Stimulated activated naive B cell treated with anti-CD40 and anti-IgM and Interleukin-4, amounts not matched to agents 10 μg/mL and 1 μg/mL and 100 μg/mL, for 72 hours (primary cell): ENCODE measurements at regions not wholly inside any gene's neighbourhood (a gene's known extent, or its start where the extent isn't known, plus 50 kb on each side); places are given as distances from the start of the nearest gene placed in this dataset.

ENCODE experiments used
- ATAC-seq, 2 donors: fragments of 150-1000 bp; cut with Tn5 transposase; replicated peaks; 2 replicates each; pipeline ENCODE4 v1.10.0; 2021; ENCODE audit warnings: moderate library complexity in 1 of 2
- DNase-seq: peaks from one replicate; pipeline ENCODE4 v3.0.0; 2021
- H3K27ac Mint-ChIP-seq: one replicate; pipeline ENCODE4 v1.8.0; 2022; ENCODE audit warnings: mild to moderate bottlenecking, mixed read lengths
- H3K27me3 Mint-ChIP-seq, 2 donors: one replicate each; pipeline ENCODE4 v1.8.0; 2022; ENCODE audit warnings: mixed read lengths in 2 of 2
- H3K36me3 Mint-ChIP-seq, 2 donors: one replicate each; pipeline ENCODE4 v1.8.0; 2022; ENCODE audit warnings: mixed read lengths in 2 of 2, mild to moderate bottlenecking in 1 of 2
- H3K4me1 Mint-ChIP-seq, 2 donors: one replicate each; pipeline ENCODE4 v1.8.0; 2022; ENCODE audit warnings: mixed read lengths in 2 of 2, mild to moderate bottlenecking in 1 of 2
- H3K4me3 Mint-ChIP-seq, 2 donors: one replicate each; pipeline ENCODE4 v1.8.0; 2022; ENCODE audit warnings: mild to moderate bottlenecking in 2 of 2, mixed read lengths in 2 of 2, moderate library complexity in 1 of 2
- H3K9me3 Mint-ChIP-seq, 2 donors: one replicate each; pipeline ENCODE4 v1.8.0; 2022; ENCODE audit warnings: mixed read lengths in 2 of 2, mild to moderate bottlenecking in 1 of 2

- no peaks in the 10 kb centered on the region for H3K27me3 Mint-ChIP-seq
- ATAC-seq (peak; percentile 92 to 96), DNase-seq (peak; percentile 25)
- no peaks in the 10 kb centered on the region for H3K9me3 Mint-ChIP-seq
- H3K4me1 Mint-ChIP-seq = peaks cover 22 to 41% of the 10 kb centered on the region in 2 donors
- H3K36me3 Mint-ChIP-seq = peaks cover 0 to 3% of the 10 kb centered on the region in 2 donors
- H3K4me3 Mint-ChIP-seq = no peak overlapping the region
- H3K27ac Mint-ChIP-seq = no peak overlapping the region
Observed at GRCh38 chr2:12076810-12077209, 330.4 kb downstream of the LPIN1 start.

GRCh38 chr2:12080360-12080759 is 333.9 kb downstream of the LPIN1 start:
- H3K4me3 Mint-ChIP-seq = no peak overlapping the region
- no peaks in the 10 kb centered on the region for H3K27me3 Mint-ChIP-seq
- peak overlapping the region; percentile 89 for H3K27ac Mint-ChIP-seq
- DNase-seq (no peak), ATAC-seq (no peak)
- peaks cover 19 to 22% of the 10 kb centered on the region in 2 donors for H3K4me1 Mint-ChIP-seq
- no peaks in the 10 kb centered on the region for H3K9me3 Mint-ChIP-seq
- peaks cover 0 to 3% of the 10 kb centered on the region in 2 donors for H3K36me3 Mint-ChIP-seq

GRCh38 chr2:12081481-12082210 is 335.2 kb downstream of the LPIN1 start:
- H3K36me3 Mint-ChIP-seq = peaks cover 0 to 3% of the 10 kb centered on the region in 2 donors
- no peak overlapping the region for H3K4me3 Mint-ChIP-seq
- no peak for DNase-seq
- H3K27me3 Mint-ChIP-seq = no peaks in the 10 kb centered on the region
- H3K4me1 Mint-ChIP-seq = peaks cover 15% of the 10 kb centered on the region in 2 donors
- ATAC-seq = no peak
- H3K27ac Mint-ChIP-seq = no peak overlapping the region
- no peaks in the 10 kb centered on the region for H3K9me3 Mint-ChIP-seq

GRCh38 chr2:12083081-12083581 is 336.7 kb downstream of the LPIN1 start:
- Mint-ChIP-seq H3K4me1 (peaks cover 12% of the 10 kb centered on the region in 2 donors), H3K27ac (no peak overlapping the region), H3K27me3 (no peaks in the 10 kb centered on the region), H3K9me3 (no peaks in the 10 kb centered on the region), H3K36me3 (peaks cover 0 to 3% of the 10 kb centered on the region in 2 donors), H3K4me3 (no peak overlapping the region)
- DNase-seq (no peak), ATAC-seq (no peak)

- H3K27ac Mint-ChIP-seq = no peak overlapping the region
- H3K4me3 Mint-ChIP-seq = no peak overlapping the region
- H3K36me3 Mint-ChIP-seq = peaks cover 2 to 3% of the 10 kb centered on the region in 2 donors
- H3K27me3 Mint-ChIP-seq = no peaks in the 10 kb centered on the region
- H3K4me1 Mint-ChIP-seq = peaks cover 14 to 17% of the 10 kb centered on the region in 2 donors
- H3K9me3 Mint-ChIP-seq = peaks cover 0 to 2% of the 10 kb centered on the region in 2 donors
- ATAC-seq (no peak), DNase-seq (no peak)
Observed at GRCh38 chr2:12083713-12084419, 337.4 kb downstream of the LPIN1 start.

GRCh38 chr2:12087175-12087574 is 340.7 kb downstream of the LPIN1 start:
- Mint-ChIP-seq H3K4me1 (peaks cover 12 to 28% of the 10 kb centered on the region in 2 donors), H3K27ac (no peak overlapping the region), H3K4me3 (no peak overlapping the region), H3K36me3 (peaks cover 0 to 2% of the 10 kb centered on the region in 2 donors), H3K27me3 (no peaks in the 10 kb centered on the region), H3K9me3 (peaks cover 0 to 2% of the 10 kb centered on the region in 2 donors)
- no peak for DNase-seq
- ATAC-seq = peak; percentile 81 to 82

GRCh38 chr2:12087671-12088380 is 341.4 kb downstream of the LPIN1 start:
- Mint-ChIP-seq H3K4me1 (peaks cover 12 to 30% of the 10 kb centered on the region in 2 donors), H3K36me3 (peaks cover 0 to 2% of the 10 kb centered on the region in 2 donors), H3K9me3 (peaks cover 0 to 2% of the 10 kb centered on the region in 2 donors), H3K27me3 (no peaks in the 10 kb centered on the region), H3K27ac (no peak overlapping the region), H3K4me3 (no peak overlapping the region)
- DNase-seq = no peak
- no peak for ATAC-seq

DNA sequence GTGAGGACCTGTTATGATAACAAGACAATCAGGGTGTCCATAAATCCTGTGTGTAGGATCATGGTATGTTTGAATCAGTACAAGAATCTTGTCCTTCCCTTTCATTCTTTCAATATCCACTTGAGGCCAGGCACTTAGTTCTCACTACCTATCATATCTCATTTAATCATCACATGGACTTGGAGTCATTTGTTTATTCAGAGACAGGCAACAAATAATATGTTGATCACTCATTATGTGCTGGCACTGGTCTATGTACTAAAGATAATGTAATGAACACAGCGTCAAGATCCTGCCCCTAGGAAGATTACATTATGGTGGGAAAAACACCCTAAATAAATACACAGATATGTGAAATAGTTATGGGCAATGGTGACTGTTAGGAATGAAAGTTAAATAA is 342.6 kb downstream of the LPIN1 start:
- H3K27ac Mint-ChIP-seq = no peak overlapping the region
- H3K4me3 Mint-ChIP-seq = no peak overlapping the region
- no peaks in the 10 kb centered on the region for H3K27me3 Mint-ChIP-seq
- peaks cover 0 to 2% of the 10 kb centered on the region in 2 donors for H3K36me3 Mint-ChIP-seq
- peaks cover 9 to 30% of the 10 kb centered on the region in 2 donors for H3K4me1 Mint-ChIP-seq
- peaks cover 0 to 2% of the 10 kb centered on the region in 2 donors for H3K9me3 Mint-ChIP-seq
- DNase-seq (no peak), ATAC-seq (no peak)

- H3K27me3 Mint-ChIP-seq = no peaks in the 10 kb centered on the region
- H3K27ac Mint-ChIP-seq = no peak overlapping the region
- peaks cover 11 to 30% of the 10 kb centered on the region in 2 donors for H3K4me1 Mint-ChIP-seq
- H3K36me3 Mint-ChIP-seq = peaks cover 0 to 2% of the 10 kb centered on the region in 2 donors
- no peak overlapping the region for H3K4me3 Mint-ChIP-seq
- DNase-seq (no peak), ATAC-seq (no peak)
- H3K9me3 Mint-ChIP-seq = peaks cover 3% of the 10 kb centered on the region in 2 donors
Observed at GRCh38 chr2:12089496-12089895, 343.1 kb downstream of the LPIN1 start.

DNA sequence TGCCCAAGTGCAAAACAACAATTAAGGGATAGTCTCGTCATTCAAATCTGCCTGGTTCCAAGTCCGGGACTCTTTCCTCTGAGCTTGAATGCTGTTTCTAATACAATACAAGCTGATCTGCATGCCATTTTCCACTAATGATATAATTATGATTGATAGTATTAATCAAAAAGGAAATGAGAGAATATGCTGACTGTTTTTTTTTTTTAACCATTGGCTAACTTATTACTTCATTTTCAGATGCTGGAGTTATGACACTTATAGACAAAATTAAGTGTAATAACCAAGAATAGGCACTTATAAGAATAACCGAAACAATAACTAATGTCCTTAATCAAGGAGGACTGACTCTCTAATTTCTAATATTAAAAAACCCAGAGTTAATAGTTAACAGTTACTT is 343.6 kb downstream of the LPIN1 start:
- no peaks in the 10 kb centered on the region for H3K27me3 Mint-ChIP-seq
- H3K9me3 Mint-ChIP-seq = peaks cover 3% of the 10 kb centered on the region in 2 donors
- peaks cover 0 to 2% of the 10 kb centered on the region in 2 donors for H3K36me3 Mint-ChIP-seq
- no peak overlapping the region for H3K27ac Mint-ChIP-seq
- no peak for ATAC-seq
- H3K4me3 Mint-ChIP-seq = no peak overlapping the region
- H3K4me1 Mint-ChIP-seq = peaks cover 11 to 30% of the 10 kb centered on the region in 2 donors
- DNase-seq = no peak

DNA sequence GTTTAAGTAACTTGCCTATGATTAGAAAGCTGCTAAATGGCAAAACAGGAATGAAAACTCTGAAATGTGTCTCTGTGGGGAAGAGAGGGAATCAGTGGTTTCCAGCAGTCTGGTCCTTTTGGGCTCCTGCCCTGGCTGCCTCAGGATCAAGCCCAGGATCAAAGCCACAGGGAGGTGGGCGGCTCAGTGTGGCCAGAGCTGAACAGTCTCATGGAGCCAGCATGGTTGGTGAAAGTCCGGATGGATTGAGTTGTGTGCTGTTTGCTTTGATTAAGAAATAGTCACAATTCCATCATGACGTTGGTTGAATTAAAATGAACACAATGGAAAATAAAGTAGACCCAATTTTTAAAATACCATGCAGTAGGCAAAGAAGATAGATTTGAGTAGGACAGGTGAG is 344.2 kb downstream of the LPIN1 start:
- Mint-ChIP-seq H3K4me3 (no peak overlapping the region), H3K4me1 (peaks cover 11 to 30% of the 10 kb centered on the region in 2 donors), H3K27ac (no peak overlapping the region), H3K36me3 (peaks cover 0 to 2% of the 10 kb centered on the region in 2 donors), H3K27me3 (no peaks in the 10 kb centered on the region), H3K9me3 (peaks cover 3% of the 10 kb centered on the region in 2 donors)
- no peak for ATAC-seq
- no peak for DNase-seq

DNA sequence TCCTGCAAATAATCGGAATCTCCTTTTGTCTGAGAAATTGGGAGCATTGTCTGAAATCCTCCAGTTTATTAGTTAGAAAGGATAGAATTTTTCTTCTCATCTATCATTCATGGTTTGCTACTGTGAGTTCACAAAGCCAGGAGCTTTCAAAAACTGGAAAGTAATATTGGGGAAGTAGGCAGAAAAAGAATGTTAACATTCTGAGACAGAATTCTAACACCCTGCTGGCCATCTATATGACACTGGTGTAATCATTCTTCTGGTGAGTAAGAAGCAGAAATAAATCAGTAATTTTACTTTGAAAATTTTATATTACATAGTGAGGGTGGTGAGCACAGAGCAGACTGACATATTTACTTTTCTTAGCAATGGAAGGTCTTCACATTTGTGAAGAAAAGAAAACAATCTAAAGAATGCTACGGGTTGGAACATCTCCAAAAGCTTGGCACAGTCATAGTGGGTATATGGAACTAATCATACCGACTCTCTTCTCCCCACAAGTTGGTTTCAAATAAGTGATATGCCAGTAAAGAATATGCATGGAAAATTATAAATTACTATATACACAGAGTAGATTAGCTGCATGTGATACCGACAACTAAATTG is 344.9 kb downstream of the LPIN1 start:
- DNase-seq (no peak), ATAC-seq (no peak)
- Mint-ChIP-seq H3K4me1 (peaks cover 11 to 31% of the 10 kb centered on the region in 2 donors), H3K36me3 (peaks cover 0 to 2% of the 10 kb centered on the region in 2 donors), H3K27me3 (no peaks in the 10 kb centered on the region), H3K4me3 (no peak overlapping the region), H3K27ac (no peak overlapping the region), H3K9me3 (peaks cover 3% of the 10 kb centered on the region in 2 donors)

- ATAC-seq (no peak), DNase-seq (no peak)
- peaks cover 5 to 16% of the 10 kb centered on the region in 2 donors for H3K4me1 Mint-ChIP-seq
- H3K36me3 Mint-ChIP-seq = no peaks in the 10 kb centered on the region
- no peaks in the 10 kb centered on the region for H3K27me3 Mint-ChIP-seq
- H3K27ac Mint-ChIP-seq = no peak overlapping the region
- H3K9me3 Mint-ChIP-seq = peaks cover 1 to 3% of the 10 kb centered on the region in 2 donors
- no peak overlapping the region for H3K4me3 Mint-ChIP-seq
Observed at GRCh38 chr2:12094134-12094533, 347.7 kb downstream of the LPIN1 start.
